HG03095 (cell line): ENCODE measurements at regions not wholly inside any gene's neighbourhood (a gene's known extent, or its start where the extent isn't known, plus 50 kb on each side); places are given as distances from the start of the nearest gene placed in this dataset.
A peak's percentile ranks its signal among the peaks of the same experiment; 100 is the strongest.

Experiments
- ATAC-seq: cut with Tn5 transposase; IDR thresholded peaks from one replicate; pipeline ENCODE4 v1.9.1; 2021; ENCODE audit warnings: moderate library complexity; ENCODE audit not compliant: unreplicated experiment

- no peak for ATAC-seq
Observed at GRCh38 chr9:28542928-28543327, 969.6 kb upstream of the C9orf72 start.

- no peak for ATAC-seq
Observed at GRCh38 chr9:28547527-28547926, 974.2 kb upstream of the C9orf72 start.

- ATAC-seq = no peak
Observed at GRCh38 chr9:28563291-28563934, 990.1 kb upstream of the C9orf72 start.

DNA sequence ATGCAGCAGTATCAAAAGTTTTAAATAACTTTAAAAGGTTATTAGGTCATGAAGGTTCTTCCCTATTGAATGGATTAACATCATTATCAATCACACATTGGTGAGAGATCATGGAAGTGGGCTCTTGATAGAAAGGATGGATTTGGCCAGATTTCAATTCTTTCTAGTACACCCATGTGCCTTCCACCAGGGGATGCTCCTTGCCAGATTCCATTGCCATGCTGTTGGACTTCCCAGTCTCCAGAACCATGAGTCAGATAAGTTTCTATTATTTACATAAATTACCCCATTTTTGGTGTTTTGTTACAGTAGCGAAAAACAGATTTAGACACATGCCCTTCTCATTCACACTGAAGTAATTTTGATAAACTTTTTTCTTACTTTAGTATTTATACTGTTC, 1010.6 kb upstream of the C9orf72 start:
- ATAC-seq = no peak

DNA sequence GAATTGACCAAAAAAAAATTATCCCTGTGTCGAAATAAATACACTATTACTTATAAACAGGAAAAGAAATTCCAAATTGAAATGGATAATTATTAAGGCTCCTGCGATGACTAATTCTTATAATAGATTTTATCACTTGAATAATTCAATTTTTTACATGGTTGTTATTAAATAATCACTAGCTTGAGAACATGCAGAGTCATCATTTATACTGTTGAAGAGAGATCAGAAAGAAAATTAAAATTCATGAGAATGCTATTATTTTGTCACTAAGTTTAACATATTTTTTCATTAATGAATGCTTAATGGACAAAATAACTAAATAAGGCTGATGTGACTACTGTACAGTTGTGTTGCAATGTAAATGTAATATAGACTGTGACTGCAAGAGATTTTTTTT, 1011.3 kb upstream of the C9orf72 start:
- ATAC-seq = no peak

DNA sequence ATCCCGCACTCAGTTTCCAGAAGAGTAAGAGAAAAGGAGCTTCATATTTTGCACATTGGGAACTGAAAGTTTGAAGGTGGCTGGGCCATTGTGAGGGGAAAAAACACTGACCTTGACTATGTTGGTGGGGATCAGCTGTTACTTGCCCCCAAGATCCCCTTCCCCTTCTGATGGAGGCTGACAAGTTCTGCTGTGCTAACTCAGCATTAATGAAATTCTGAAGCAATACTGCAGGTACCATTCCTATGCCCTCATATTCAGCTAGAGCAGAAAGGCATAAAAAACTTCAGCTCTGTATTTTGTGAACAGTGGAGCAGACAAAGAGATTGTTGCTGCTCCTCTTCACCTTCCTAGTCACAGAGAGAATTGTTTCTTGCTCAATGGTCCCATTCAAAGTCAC, 1013.8 kb upstream of the C9orf72 start:
- no peak for ATAC-seq

- no peak for ATAC-seq
Observed at GRCh38 chr9:28598408-28598807, 1025.1 kb upstream of the C9orf72 start.

DNA sequence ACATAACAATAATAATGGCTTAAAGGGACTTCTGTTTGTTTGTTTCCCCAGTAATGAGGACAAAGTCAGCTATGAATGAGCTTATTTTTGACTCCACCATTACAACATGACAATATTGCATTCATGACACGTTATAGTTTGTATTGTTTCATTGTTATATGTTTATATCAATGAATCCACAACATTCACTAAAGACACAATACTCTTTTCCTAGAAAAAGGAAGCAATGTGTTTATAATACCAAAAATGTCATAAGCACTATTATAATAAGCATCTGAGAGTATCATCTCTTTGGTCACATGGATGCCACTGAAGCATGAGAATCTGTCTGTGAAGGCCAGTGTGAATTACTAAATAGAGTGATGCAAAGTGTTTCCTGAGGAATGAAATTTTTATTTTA, 1026.9 kb upstream of the C9orf72 start:
- no peak for ATAC-seq

DNA sequence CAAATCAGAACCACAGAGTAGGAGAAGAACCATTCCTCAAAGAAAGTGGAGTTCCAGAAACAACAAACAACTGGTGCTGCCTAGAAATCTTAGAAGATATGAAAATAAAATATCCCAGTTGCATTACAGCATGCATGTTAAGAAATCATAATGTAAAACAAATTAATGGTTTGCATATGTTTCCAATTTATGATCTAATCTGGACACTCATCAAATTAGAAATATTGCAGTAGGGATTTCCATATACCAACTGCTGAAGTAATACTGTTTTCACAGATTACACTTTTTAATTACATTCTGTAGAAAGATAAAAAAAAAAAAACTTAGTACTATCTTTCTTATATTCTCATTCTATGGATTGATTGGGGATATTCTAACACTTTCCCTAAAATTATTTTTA, 1034.6 kb upstream of the C9orf72 start:
- no peak for ATAC-seq

GRCh38 chr9:28610339-28610738, 1037.1 kb upstream of the C9orf72 start:
- no peak for ATAC-seq

DNA sequence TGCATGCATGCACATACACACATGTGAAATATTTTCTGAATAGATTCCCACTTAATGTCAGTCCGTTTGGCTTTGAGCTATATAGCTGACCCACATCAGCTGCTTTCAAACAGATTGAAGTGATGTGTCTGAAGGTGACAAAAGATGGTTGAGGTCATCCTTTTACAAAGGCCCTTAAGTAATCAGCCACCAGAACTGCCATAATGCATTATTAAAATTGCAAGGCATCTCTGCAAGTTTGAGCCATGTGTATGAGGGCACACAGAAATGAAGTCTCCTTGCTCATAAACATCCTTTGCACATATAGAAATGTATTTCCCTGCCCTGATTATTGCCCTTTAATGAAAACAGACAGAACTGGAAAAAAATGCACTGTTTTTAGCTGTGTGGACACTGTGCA, 1043.0 kb upstream of the C9orf72 start:
- no peak for ATAC-seq

- ATAC-seq = no peak
Observed at GRCh38 chr9:28620011-28620410, 1046.7 kb upstream of the C9orf72 start.

GRCh38 chr9:28620661-28621060, 1047.4 kb upstream of the C9orf72 start:
- no peak for ATAC-seq

- no peak for ATAC-seq
Observed at GRCh38 chr9:28624771-28625170, 1051.5 kb upstream of the C9orf72 start.

- ATAC-seq = no peak
Observed at GRCh38 chr9:28628031-28628430, 1054.8 kb upstream of the C9orf72 start.

DNA sequence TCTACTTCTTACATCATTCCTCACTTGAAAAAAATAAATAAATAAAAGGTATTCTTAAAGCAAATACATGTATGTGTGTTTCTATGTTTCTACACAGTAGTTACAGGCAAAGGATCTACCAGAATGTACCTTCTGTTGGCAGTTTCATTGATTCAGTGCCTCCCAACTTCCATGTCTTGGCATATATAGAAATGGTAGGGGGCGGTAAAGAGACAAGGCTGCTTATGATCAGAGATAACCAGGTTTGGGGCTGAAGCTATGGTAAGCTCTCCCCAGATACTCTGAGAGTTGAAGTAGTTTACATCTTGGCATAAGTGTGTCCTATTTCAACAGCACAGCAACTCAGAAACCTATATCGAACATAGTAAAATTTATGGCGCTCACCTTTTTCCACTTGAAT, 1075.4 kb upstream of the C9orf72 start:
- no peak for ATAC-seq

GRCh38 chr9:28650327-28650726, 1077.0 kb upstream of the C9orf72 start:
- no peak for ATAC-seq

GRCh38 chr9:28651050-28651722, 1077.9 kb upstream of the C9orf72 start:
- ATAC-seq = no peak

- ATAC-seq = no peak
Observed at GRCh38 chr9:28653216-28653615, 1079.9 kb upstream of the C9orf72 start.

GRCh38 chr9:28656727-28657126, 1083.4 kb upstream of the C9orf72 start:
- ATAC-seq = no peak

DNA sequence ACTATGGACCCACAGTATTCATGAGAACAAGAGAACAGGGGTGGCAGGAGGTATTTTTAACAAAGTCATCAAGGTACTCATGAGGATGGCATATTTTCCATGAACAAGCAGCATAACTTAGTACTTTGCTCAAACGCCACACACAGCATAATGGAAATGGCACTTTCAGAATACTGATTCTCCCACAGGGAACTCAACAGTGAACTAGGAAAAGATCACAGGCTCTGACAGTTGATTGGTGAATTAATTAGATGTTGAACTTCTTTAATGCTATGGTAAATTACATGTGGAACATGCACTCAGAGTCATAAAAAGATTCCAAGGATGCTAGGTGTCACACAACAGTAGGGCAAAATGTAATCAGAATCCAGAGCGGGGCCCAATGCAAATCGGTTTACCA, 1088.6 kb upstream of the C9orf72 start:
- ATAC-seq = no peak

DNA sequence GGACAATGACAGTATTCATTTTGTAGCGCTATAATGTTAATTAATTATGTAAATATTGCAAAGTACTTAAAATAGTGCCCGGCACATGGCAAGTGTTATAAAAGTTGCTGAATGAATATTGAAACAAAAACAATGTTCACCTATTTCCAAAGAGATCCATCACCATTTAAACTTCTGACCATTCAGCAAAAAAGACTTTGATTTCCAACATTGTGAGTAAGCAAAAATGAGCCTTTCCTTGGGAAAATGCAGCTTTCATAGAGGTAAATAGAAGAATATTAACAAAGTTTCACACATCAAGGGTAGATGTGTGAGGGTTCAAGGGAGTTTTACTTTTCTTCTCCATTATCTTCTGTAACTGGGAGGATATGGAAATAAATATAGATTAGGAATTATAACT, 1089.4 kb upstream of the C9orf72 start:
- ATAC-seq = no peak

GRCh38 chr9:28668158-28668557, 1094.9 kb upstream of the C9orf72 start:
- ATAC-seq = peak; percentile 84
